C4-2B (cell line): ENCODE measurements at regions not wholly inside any gene's neighbourhood (a gene's known extent, or its start where the extent isn't known, plus 50 kb on each side); places are given as distances from the start of the nearest gene placed in this dataset.

Source experiments
- H3K27ac ChIP-seq: fragments of 450-650 bp; 2 replicates; pipeline ENCODE4 v1.5.1; 2017
- ZFX ChIP-seq: fragments of 450-650 bp; IDR thresholded peaks from 2 replicates; pipeline ENCODE4 v1.6.1; 2017
- TF ChIP-seq, protein P1 (sequence below): fragments of 450-650 bp; conservative IDR thresholded peaks from 2 replicates; pipeline ENCODE4 v1.5.1; 2017; ENCODE audit warnings: mild to moderate bottlenecking

- no peak overlapping the region for H3K27ac ChIP-seq
- TF ChIP-seq, protein P1, sequence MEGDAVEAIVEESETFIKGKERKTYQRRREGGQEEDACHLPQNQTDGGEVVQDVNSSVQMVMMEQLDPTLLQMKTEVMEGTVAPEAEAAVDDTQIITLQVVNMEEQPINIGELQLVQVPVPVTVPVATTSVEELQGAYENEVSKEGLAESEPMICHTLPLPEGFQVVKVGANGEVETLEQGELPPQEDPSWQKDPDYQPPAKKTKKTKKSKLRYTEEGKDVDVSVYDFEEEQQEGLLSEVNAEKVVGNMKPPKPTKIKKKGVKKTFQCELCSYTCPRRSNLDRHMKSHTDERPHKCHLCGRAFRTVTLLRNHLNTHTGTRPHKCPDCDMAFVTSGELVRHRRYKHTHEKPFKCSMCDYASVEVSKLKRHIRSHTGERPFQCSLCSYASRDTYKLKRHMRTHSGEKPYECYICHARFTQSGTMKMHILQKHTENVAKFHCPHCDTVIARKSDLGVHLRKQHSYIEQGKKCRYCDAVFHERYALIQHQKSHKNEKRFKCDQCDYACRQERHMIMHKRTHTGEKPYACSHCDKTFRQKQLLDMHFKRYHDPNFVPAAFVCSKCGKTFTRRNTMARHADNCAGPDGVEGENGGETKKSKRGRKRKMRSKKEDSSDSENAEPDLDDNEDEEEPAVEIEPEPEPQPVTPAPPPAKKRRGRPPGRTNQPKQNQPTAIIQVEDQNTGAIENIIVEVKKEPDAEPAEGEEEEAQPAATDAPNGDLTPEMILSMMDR = no peak
- TF ChIP-seq ZFX = no peak
Measured at GRCh38 chr5:3786165-3786564, 190.5 kb downstream of the IRX1 start.

GRCh38 chr5:3786891-3787430 lies 191.3 kb downstream of the IRX1 start:
- TF ChIP-seq, protein P1 = no peak
- TF ChIP-seq ZFX = no peak
- no peak overlapping the region for H3K27ac ChIP-seq

DNA sequence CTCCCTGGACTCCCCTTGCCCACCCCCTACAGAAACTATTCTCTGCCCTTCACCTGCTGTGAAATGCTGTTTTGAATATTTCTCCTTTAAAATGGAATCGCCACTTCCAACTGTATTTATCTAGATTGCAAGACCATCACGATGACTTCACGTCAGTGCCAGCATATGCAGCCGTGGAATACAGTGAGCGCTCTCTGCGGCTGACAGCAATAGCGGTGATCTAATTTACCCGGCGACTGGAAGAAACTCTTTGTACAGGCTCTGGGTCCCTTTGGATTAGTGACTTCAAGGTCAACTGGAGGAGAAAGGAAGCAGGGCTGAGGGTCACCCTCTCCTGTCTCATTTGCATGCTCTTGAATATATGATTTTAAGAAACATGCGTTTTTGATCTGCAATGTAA lies 192.0 kb downstream of the IRX1 start:
- no peak overlapping the region for H3K27ac ChIP-seq

GRCh38 chr5:3789519-3790193 lies 194.0 kb downstream of the IRX1 start:
- no peak for TF ChIP-seq ZFX
- TF ChIP-seq, protein P1 = no peak
- H3K27ac ChIP-seq = no peak overlapping the region

More for the DNA sequence above, 192.0 kb downstream of the IRX1 start:
- TF ChIP-seq, protein P1 = no peak
- TF ChIP-seq ZFX = no peak

GRCh38 chr5:3793162-3793561 lies 197.5 kb downstream of the IRX1 start:
- TF ChIP-seq ZFX = no peak
- H3K27ac ChIP-seq = no peak overlapping the region

DNA sequence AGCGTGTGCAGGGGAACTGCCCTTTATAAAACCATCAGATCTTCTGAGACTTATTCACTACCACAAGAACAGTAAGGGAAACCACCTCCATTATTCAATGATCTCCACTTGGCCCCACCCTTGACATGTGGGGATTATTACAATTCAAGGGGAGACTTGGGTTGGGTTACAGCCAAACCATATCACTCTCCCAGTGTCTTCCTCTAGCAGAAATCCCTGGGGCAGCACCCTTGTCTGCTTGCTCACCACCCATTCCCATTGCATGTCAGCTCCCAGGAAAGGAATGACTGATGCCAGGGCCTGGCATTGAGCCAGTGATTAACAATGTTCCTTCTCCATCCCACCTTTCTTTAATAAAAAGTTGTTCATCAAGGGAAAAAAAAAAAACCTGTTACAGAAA lies 199.0 kb downstream of the IRX1 start:
- TF ChIP-seq ZFX = no peak
- TF ChIP-seq, protein P1 = no peak

DNA sequence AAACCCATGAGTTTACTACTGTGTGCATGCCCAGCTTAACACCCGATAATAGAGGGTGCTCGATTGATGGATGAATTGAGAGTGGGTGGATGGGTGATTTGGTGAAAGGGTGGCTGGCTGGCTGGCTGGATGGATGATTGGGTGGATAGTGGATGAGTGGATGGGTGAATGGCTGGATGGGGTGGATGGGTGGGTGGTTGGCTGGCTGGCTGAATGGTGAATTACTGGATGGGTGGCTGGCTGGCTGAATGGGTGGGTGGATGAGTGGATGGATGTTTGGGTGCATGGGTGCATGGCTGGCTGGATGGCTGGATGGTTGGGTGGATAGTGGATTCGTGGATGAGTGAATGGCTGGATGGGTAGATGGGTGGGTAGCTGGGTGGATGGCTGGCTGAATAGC lies 201.1 kb downstream of the IRX1 start:
- TF ChIP-seq, protein P1 = no peak
- TF ChIP-seq ZFX = no peak
- no peak overlapping the region for H3K27ac ChIP-seq

More for the DNA sequence above, 199.0 kb downstream of the IRX1 start:
- no peak overlapping the region for H3K27ac ChIP-seq

- TF ChIP-seq, protein P1 = no peak
- TF ChIP-seq ZFX = no peak
- H3K27ac ChIP-seq = no peak overlapping the region
Measured at GRCh38 chr5:3801967-3802366, 206.3 kb downstream of the IRX1 start.
